ENCODE measurements at regions not wholly inside any gene's neighbourhood (a gene's known extent, or its start where the extent isn't known, plus 50 kb on each side); places are given as distances from the start of the nearest gene placed in this dataset.

DNA sequence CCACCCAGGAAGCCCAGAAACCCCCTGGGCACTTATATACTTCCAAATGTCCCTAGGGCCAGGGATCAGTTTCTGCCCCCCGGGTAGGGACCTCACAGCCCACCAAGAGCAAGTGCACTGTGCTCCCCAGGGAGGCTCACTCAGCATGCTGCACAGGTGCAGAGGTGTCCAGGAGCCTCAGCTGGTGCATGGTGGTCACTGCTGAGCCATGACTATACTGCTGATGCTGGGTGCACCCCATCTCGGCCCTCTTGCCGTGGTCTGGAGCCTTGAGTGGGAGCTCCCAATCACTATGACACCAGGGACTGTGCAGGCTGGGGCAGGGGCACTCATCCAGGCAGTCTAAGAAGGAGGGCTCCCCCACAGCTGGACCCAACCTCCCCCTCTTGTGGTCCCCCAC is 617.8 kb upstream of the RAB6C start:
- Mint-ChIP-seq H3K36me3 (no peaks in the 10 kb centered on the region), H3K27me3 (ENCODE audit: low read depth) (no peaks in the 10 kb centered on the region; the same call in 1 of the 2 replicates), H3K9me3 (peaks cover 20% of the 10 kb centered on the region), H3K4me3 (no peak overlapping the region), H3K27ac (no peak overlapping the region), H3K4me1 (no peaks in the 10 kb centered on the region)
- POLR2A ChIA-PET: no interaction called here
- ATAC-seq: no peak
- TF ChIP-seq, protein P1, sequence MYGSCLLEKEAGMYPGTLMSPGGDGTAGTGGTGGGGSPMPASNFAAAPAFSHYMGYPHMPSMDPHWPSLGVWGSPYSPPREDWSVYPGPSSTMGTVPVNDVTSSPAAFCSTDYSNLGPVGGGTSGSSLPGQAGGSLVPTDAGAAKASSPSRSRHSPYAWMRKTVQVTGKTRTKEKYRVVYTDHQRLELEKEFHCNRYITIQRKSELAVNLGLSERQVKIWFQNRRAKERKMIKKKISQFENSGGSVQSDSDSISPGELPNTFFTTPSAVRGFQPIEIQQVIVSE (CRISPR knock-in tag; IDR thresholded peaks at IDR 0.05; ENCODE audit: borderline replicate concordance): no peak
- no peak for TF ChIP-seq SOX15 (CRISPR knock-in tag; IDR thresholded peaks at IDR 0.05)
- TF ChIP-seq ZNF263 (CRISPR knock-in tag; IDR thresholded peaks at IDR 0.05; ENCODE audit: low read depth): no peak
- no peak for DNase-seq (ENCODE audit: low spot score)
- CTCF ChIA-PET: no interaction called here

DNA sequence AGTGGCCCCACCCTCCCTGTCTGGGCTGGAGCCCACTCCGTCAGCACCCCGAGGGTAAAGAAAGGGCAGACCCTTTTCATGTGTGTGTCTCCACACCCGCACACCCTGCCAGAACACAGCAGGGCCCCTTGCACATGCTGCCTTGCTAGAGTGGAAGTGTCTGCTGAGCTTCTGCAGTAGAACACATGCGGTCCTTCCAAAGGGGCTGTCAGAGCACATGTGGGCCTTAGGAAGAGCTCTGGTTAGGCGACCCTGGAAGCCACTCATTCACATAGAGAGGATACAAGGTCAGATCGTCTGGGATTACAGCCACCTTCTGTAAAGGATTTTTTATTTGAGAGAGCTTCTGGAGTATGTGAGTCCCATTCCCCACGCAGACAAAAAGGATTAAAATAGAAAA is 613.2 kb upstream of the RAB6C start:
- no peak for DNase-seq (ENCODE audit: low spot score)
- ChIA-PET POLR2A (no interaction called here), CTCF (no interaction called here)
- TF ChIP-seq, protein P2, sequence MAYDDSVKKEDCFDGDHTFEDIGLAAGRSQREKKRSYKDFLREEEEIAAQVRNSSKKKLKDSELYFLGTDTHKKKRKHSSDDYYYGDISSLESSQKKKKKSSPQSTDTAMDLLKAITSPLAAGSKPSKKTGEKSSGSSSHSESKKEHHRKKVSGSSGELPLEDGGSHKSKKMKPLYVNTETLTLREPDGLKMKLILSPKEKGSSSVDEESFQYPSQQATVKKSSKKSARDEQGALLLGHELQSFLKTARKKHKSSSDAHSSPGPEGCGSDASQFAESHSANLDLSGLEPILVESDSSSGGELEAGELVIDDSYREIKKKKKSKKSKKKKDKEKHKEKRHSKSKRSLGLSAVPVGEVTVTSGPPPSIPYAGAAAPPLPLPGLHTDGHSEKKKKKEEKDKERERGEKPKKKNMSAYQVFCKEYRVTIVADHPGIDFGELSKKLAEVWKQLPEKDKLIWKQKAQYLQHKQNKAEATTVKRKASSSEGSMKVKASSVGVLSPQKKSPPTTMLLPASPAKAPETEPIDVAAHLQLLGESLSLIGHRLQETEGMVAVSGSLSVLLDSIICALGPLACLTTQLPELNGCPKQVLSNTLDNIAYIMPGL (CRISPR knock-in tag; IDR thresholded peaks at IDR 0.05): no peak
- TF ChIP-seq, protein P3, sequence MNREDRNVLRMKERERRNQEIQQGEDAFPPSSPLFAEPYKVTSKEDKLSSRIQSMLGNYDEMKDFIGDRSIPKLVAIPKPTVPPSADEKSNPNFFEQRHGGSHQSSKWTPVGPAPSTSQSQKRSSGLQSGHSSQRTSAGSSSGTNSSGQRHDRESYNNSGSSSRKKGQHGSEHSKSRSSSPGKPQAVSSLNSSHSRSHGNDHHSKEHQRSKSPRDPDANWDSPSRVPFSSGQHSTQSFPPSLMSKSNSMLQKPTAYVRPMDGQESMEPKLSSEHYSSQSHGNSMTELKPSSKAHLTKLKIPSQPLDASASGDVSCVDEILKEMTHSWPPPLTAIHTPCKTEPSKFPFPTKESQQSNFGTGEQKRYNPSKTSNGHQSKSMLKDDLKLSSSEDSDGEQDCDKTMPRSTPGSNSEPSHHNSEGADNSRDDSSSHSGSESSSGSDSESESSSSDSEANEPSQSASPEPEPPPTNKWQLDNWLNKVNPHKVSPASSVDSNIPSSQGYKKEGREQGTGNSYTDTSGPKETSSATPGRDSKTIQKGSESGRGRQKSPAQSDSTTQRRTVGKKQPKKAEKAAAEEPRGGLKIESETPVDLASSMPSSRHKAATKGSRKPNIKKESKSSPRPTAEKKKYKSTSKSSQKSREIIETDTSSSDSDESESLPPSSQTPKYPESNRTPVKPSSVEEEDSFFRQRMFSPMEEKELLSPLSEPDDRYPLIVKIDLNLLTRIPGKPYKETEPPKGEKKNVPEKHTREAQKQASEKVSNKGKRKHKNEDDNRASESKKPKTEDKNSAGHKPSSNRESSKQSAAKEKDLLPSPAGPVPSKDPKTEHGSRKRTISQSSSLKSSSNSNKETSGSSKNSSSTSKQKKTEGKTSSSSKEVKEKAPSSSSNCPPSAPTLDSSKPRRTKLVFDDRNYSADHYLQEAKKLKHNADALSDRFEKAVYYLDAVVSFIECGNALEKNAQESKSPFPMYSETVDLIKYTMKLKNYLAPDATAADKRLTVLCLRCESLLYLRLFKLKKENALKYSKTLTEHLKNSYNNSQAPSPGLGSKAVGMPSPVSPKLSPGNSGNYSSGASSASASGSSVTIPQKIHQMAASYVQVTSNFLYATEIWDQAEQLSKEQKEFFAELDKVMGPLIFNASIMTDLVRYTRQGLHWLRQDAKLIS (CRISPR knock-in tag; IDR thresholded peaks at IDR 0.05; ENCODE audit: borderline replicate concordance): no peak
- TF ChIP-seq GABPB1 (CRISPR knock-in tag; IDR thresholded peaks at IDR 0.05) (no peak), NR1H2 (CRISPR knock-in tag; IDR thresholded peaks at IDR 0.05) (no peak), SOX15 (CRISPR knock-in tag; IDR thresholded peaks at IDR 0.05) (no peak), JUN (CRISPR knock-in tag; IDR thresholded peaks at IDR 0.05) (no peak), NFATC4 (CRISPR knock-in tag; IDR thresholded peaks at IDR 0.05) (no peak), FOXP1 (CRISPR knock-in tag; IDR thresholded peaks at IDR 0.05; ENCODE audit: borderline replicate concordance) (no peak), CREB1 (CRISPR knock-in tag; IDR thresholded peaks at IDR 0.05) (no peak), NR3C1 (CRISPR knock-in tag; conservative IDR thresholded peaks at IDR 0.05; ENCODE audit: low read depth) (no peak)
- TF ChIP-seq, protein P4, sequence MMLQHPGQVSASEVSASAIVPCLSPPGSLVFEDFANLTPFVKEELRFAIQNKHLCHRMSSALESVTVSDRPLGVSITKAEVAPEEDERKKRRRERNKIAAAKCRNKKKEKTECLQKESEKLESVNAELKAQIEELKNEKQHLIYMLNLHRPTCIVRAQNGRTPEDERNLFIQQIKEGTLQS (CRISPR knock-in tag; conservative IDR thresholded peaks at IDR 0.05): no peak
- no peak overlapping the region for H3K4me3 Mint-ChIP-seq
- no peaks in the 10 kb centered on the region for H3K9me3 Mint-ChIP-seq
- no peaks in the 10 kb centered on the region; the same call in 1 of the 2 replicates for H3K27me3 Mint-ChIP-seq (ENCODE audit: low read depth)
- no peak overlapping the region for H3K27ac Mint-ChIP-seq
- H3K36me3 Mint-ChIP-seq: no peaks in the 10 kb centered on the region
- peaks cover 7% of the 10 kb centered on the region for H3K4me1 Mint-ChIP-seq
- no peak for ATAC-seq

DNA sequence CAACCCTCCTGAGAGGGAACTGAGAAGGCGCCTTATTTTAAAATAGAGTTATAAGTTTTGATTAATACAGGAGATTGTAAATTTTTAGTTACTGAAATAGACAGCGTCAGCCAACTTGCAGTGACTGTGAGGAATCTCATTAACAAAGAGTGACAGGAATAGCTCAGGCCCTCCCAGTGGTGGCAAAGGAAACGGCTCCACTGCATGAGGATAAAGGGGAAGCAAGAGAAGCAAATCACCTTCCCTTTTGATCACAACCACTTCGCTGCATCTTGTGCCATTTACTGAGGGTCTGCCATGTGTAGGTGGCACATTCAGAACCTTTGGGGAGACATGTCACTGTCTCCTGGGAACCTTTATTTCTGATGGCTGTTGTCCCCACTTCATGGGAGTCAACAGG is 612.4 kb upstream of the RAB6C start:
- no peak overlapping the region for H3K27ac Mint-ChIP-seq
- ATAC-seq: no peak
- H3K4me1 Mint-ChIP-seq: peaks cover 7% of the 10 kb centered on the region
- no peak for DNase-seq (ENCODE audit: low spot score)
- no peaks in the 10 kb centered on the region for H3K36me3 Mint-ChIP-seq
- no peaks in the 10 kb centered on the region for H3K9me3 Mint-ChIP-seq
- ChIA-PET CTCF (interaction anchor here (0.7 to 1.3 kb wide), 2 partner anchors 30 to 193 kb away, joined by 3 to 4 read pairs; no protein-coding TSS in a partner anchor), POLR2A (no interaction called here)
- H3K27me3 Mint-ChIP-seq (ENCODE audit: low read depth): no peaks in the 10 kb centered on the region; the same call in 1 of the 2 replicates
- TF ChIP-seq, protein P4 (CRISPR knock-in tag; conservative IDR thresholded peaks at IDR 0.05): no peak
- no peak overlapping the region for H3K4me3 Mint-ChIP-seq
